OCI-LY7 (cell line): ENCODE measurements at regions not wholly inside any gene's neighbourhood (a gene's known extent, or its start where the extent isn't known, plus 50 kb on each side); places are given as distances from the start of the nearest gene placed in this dataset.

Experiments used
- EZH2phosphoT487 ChIP-seq: fragments of 200-600 bp; sonication (generic); IDR thresholded peaks from 2 replicates; pipeline ENCODE4 v1.6.1; 2018; ENCODE audit warnings: low read depth, borderline replicate concordance, mild to moderate bottlenecking, mixed run types, antibody characterized with exemption, low read length, moderate library complexity, mixed read lengths
- TF ChIP-seq, protein P1 (sequence below): fragments of 200-600 bp; sonication (generic); conservative IDR thresholded peaks from 2 replicates; pipeline ENCODE4 v1.5.1; 2014; ENCODE audit warnings: mild to moderate bottlenecking, antibody characterized with exemption, low read length, moderate library complexity, mixed read lengths

- TF ChIP-seq EZH2phosphoT487 = no peak
- TF ChIP-seq, protein P1, sequence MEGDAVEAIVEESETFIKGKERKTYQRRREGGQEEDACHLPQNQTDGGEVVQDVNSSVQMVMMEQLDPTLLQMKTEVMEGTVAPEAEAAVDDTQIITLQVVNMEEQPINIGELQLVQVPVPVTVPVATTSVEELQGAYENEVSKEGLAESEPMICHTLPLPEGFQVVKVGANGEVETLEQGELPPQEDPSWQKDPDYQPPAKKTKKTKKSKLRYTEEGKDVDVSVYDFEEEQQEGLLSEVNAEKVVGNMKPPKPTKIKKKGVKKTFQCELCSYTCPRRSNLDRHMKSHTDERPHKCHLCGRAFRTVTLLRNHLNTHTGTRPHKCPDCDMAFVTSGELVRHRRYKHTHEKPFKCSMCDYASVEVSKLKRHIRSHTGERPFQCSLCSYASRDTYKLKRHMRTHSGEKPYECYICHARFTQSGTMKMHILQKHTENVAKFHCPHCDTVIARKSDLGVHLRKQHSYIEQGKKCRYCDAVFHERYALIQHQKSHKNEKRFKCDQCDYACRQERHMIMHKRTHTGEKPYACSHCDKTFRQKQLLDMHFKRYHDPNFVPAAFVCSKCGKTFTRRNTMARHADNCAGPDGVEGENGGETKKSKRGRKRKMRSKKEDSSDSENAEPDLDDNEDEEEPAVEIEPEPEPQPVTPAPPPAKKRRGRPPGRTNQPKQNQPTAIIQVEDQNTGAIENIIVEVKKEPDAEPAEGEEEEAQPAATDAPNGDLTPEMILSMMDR = no peak
Measured at GRCh38 chr17:13884347-13884746, 185.0 kb upstream of the COX10 start.
